Neutrophil (primary cell): ENCODE measurements at regions not wholly inside any gene's neighbourhood (a gene's known extent, or its start where the extent isn't known, plus 50 kb on each side); places are given as distances from the start of the nearest gene placed in this dataset.

Source experiments
- H3K27ac ChIP-seq: fragments of 200-600 bp; sonication (generic); 2 replicates; pipeline ENCODE4 v1.5.1; 2016; ENCODE audit warnings: mild to moderate bottlenecking, moderate library complexity
- H3K27me3 ChIP-seq: fragments of 200-600 bp; sonication (generic); 2 replicates; pipeline ENCODE4 v1.6.0; 2016; ENCODE audit warnings: mild to moderate bottlenecking
- H3K36me3 ChIP-seq: fragments of 200-600 bp; sonication (generic); 2 replicates; pipeline ENCODE4 v1.5.1; 2017
- H3K4me1 ChIP-seq, 2 experiments: fragments of 200-600 bp in 1 of 2; sonication (generic) in 1 of 2; 1 replicate in 1 of 2; 2 replicates in 1 of 2; pipeline versions ENCODE4 v1.5.1 to v1.6.1; 2013 to 2016; ENCODE audit warnings: low read depth in 1 of 2, low read length in 1 of 2, mild to moderate bottlenecking in 1 of 2, moderate library complexity in 1 of 2; ENCODE audit not compliant: control insufficient read depth in 1 of 2, insufficient read depth in 1 of 2
- H3K4me3 ChIP-seq, 2 experiments: fragments of 200-600 bp in 1 of 2; sonication (generic) in 1 of 2; 1 replicate in 1 of 2; 2 replicates in 1 of 2; pipeline ENCODE4 v1.5.1; 2013 to 2016; ENCODE audit warnings: low read depth in 1 of 2, low read length in 1 of 2, mild to moderate bottlenecking in 1 of 2, moderate library complexity in 1 of 2
- H3K9me3 ChIP-seq: fragments of 200-600 bp; sonication (generic); 2 replicates; pipeline ENCODE4 v1.5.1; 2016
- CTCF ChIP-seq: fragments of 200-600 bp; sonication (generic); IDR thresholded peaks from 2 replicates; pipeline ENCODE4 v1.5.1; 2016; ENCODE audit warnings: antibody characterized with exemption

GRCh38 chr5:118522626-118523025 lies 465.7 kb downstream of the DTWD2 start:
- Histone ChIP-seq H3K9me3 (no peaks in the 10 kb centered on the region), H3K27me3 (no peaks in the 10 kb centered on the region)

GRCh38 chr5:118520771-118521415 lies 467.5 kb downstream of the DTWD2 start:
- Histone ChIP-seq H3K4me3 (no peak overlapping the region), H3K4me1 (no peaks in the 10 kb centered on the region), H3K27me3 (no peaks in the 10 kb centered on the region), H3K36me3 (no peaks in the 10 kb centered on the region), H3K27ac (no peak overlapping the region), H3K9me3 (no peaks in the 10 kb centered on the region)
- no peak for TF ChIP-seq CTCF

More at GRCh38 chr5:118522626-118523025, 465.7 kb downstream of the DTWD2 start:
- Histone ChIP-seq H3K4me1 (no peaks in the 10 kb centered on the region), H3K27ac (no peak overlapping the region), H3K4me3 (no peak overlapping the region), H3K36me3 (no peaks in the 10 kb centered on the region)
- TF ChIP-seq CTCF = no peak

- no peak overlapping the region for H3K4me3 ChIP-seq
- H3K9me3 ChIP-seq = no peaks in the 10 kb centered on the region
- no peaks in the 10 kb centered on the region for H3K27me3 ChIP-seq
- no peak overlapping the region for H3K27ac ChIP-seq
- H3K36me3 ChIP-seq = no peaks in the 10 kb centered on the region
- H3K4me1 ChIP-seq = no peaks in the 10 kb centered on the region
- no peak for TF ChIP-seq CTCF
These were observed 468.9 kb downstream of the DTWD2 start for GRCh38 chr5:118519466-118519865.

- Histone ChIP-seq H3K27me3 (no peaks in the 10 kb centered on the region), H3K4me1 (no peaks in the 10 kb centered on the region), H3K9me3 (no peaks in the 10 kb centered on the region), H3K27ac (no peak overlapping the region), H3K36me3 (no peaks in the 10 kb centered on the region), H3K4me3 (no peak overlapping the region)
- TF ChIP-seq CTCF = no peak
These were observed 469.6 kb downstream of the DTWD2 start for GRCh38 chr5:118518720-118519119.

- H3K4me1 ChIP-seq = no peaks in the 10 kb centered on the region
- no peak overlapping the region for H3K27ac ChIP-seq
- no peaks in the 10 kb centered on the region for H3K36me3 ChIP-seq
- no peaks in the 10 kb centered on the region for H3K27me3 ChIP-seq
- H3K4me3 ChIP-seq = no peak overlapping the region
- H3K9me3 ChIP-seq = no peaks in the 10 kb centered on the region
- TF ChIP-seq CTCF = no peak
These were observed 476.5 kb downstream of the DTWD2 start for GRCh38 chr5:118511846-118512245.
